ENCODE measurements at regions not wholly inside any gene's neighbourhood (a gene's known extent, or its start where the extent isn't known, plus 50 kb on each side); places are given as distances from the start of the nearest gene placed in this dataset.

DNA sequence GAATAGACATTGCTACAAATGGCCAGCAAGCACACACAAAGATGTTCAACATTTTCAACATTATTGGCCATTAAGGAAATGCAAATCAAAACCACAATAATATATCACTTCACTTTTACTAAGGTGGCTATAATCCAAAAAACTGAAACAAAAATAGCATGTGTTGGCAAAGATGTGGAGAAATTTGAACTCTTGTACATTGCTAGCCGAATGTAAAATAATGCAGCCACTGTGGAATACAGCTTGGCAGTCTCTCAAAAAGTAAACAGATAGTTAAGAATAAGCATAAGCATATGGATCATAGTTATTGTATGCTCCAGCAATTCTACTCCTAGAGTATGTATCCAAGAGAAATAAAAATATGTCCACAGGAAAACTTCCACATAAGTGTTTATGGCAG, 192.5 kb downstream of the EN1 start:
- Histone ChIP-seq H3K36me3 (ENCODE audit: control insufficient read depth, insufficient read depth, low read length) (no peaks in the 10 kb centered on the region), H3K9me3 (ENCODE audit: control insufficient read depth, insufficient read depth, low read length) (no peaks in the 10 kb centered on the region), H3K9ac (ENCODE audit: low read depth, low read length) (no peak overlapping the region), H3K4me3 (ENCODE audit: low read depth, low read length) (no peak overlapping the region), H3K4me1 (ENCODE audit: control insufficient read depth, insufficient read depth, low read length) (no peaks in the 10 kb centered on the region), H3K27me3 (ENCODE audit: control insufficient read depth, insufficient read depth, low read length) (no peaks in the 10 kb centered on the region)

DNA sequence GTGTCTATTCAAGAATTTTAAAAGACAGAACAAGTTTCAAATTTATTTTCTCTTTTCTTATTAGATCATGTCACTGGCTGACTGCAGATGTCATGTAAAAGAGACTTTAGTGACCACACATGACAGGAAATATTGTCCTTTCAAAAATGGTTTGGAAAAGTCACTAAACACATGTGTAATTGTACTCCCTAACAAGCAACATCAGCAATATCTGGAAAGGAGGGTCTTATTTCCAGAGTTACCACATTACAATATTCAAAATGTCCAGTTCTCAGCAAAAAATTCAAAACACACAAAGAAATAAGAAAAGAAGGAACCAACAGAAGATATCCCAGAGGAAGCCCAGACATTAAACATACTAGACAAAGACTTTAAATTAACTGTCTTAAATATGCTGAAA, 197.1 kb downstream of the EN1 start:
- H3K4me1 ChIP-seq (ENCODE audit: control insufficient read depth, insufficient read depth, low read length), result no peaks in the 10 kb centered on the region
- H3K27me3 ChIP-seq (ENCODE audit: control insufficient read depth, insufficient read depth, low read length), result no peaks in the 10 kb centered on the region
- no peaks in the 10 kb centered on the region for H3K36me3 ChIP-seq (ENCODE audit: control insufficient read depth, insufficient read depth, low read length)
- H3K4me3 ChIP-seq (ENCODE audit: low read depth, low read length), result no peak overlapping the region
- H3K9ac ChIP-seq (ENCODE audit: low read depth, low read length), result no peak overlapping the region
- no peaks in the 10 kb centered on the region for H3K9me3 ChIP-seq (ENCODE audit: control insufficient read depth, insufficient read depth, low read length)

DNA sequence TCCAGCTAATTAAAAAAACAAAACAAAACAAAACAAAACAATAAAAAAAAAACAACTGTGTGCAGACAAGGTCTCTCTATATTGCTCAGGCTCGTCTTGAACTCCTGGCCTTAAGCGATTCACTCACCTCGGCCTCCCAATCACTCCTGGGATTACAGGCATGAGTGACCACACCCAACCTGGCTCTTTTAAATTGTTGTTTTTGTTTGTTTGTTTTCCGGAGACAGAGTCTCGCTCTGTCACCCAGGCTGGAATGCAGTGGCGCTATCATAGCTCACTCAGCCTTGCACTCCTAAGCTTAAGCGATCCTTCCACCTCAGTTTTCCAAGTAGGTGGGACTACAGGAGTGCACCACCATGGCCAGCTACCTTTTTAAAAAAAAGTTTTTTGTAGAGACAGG, 201.6 kb downstream of the EN1 start:
- Histone ChIP-seq H3K27me3 (ENCODE audit: control insufficient read depth, insufficient read depth, low read length) (peaks cover 11% of the 10 kb centered on the region), H3K4me3 (ENCODE audit: low read depth, low read length) (no peak overlapping the region), H3K4me1 (ENCODE audit: control insufficient read depth, insufficient read depth, low read length) (peaks cover 16% of the 10 kb centered on the region), H3K36me3 (ENCODE audit: control insufficient read depth, insufficient read depth, low read length) (no peaks in the 10 kb centered on the region), H3K9me3 (ENCODE audit: control insufficient read depth, insufficient read depth, low read length) (no peaks in the 10 kb centered on the region), H3K9ac (ENCODE audit: low read depth, low read length) (no peak overlapping the region)

DNA sequence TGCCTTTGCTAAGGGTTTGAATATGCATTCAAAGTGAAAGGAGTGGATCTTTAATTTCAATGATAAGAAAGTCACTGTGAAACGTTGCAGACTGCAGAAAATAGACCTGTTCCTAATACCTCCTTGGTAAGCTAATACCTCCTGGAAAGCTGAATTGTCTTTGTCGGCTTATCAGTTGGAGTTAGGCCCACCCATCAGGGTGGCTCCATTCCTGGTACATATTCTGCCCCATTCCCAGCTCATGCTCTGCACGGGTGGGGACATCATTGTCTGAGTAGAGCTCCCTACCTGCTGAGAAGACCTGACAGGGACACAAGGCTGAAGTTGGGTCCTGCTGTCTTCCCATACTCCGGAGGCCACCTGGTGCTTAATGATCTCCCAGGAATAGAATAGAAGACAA, 203.3 kb downstream of the EN1 start:
- Histone ChIP-seq H3K36me3 (ENCODE audit: control insufficient read depth, insufficient read depth, low read length) (no peaks in the 10 kb centered on the region), H3K27me3 (ENCODE audit: control insufficient read depth, insufficient read depth, low read length) (peaks cover 11% of the 10 kb centered on the region), H3K4me1 (ENCODE audit: control insufficient read depth, insufficient read depth, low read length) (peaks cover 16% of the 10 kb centered on the region), H3K4me3 (ENCODE audit: low read depth, low read length) (no peak overlapping the region), H3K9ac (ENCODE audit: low read depth, low read length) (no peak overlapping the region), H3K9me3 (ENCODE audit: control insufficient read depth, insufficient read depth, low read length) (no peaks in the 10 kb centered on the region)

- no peaks in the 10 kb centered on the region for H3K36me3 ChIP-seq (ENCODE audit: control insufficient read depth, insufficient read depth, low read length)
Observed at GRCh38 chr2:118643294-118643693, 204.2 kb downstream of the EN1 start.

DNA sequence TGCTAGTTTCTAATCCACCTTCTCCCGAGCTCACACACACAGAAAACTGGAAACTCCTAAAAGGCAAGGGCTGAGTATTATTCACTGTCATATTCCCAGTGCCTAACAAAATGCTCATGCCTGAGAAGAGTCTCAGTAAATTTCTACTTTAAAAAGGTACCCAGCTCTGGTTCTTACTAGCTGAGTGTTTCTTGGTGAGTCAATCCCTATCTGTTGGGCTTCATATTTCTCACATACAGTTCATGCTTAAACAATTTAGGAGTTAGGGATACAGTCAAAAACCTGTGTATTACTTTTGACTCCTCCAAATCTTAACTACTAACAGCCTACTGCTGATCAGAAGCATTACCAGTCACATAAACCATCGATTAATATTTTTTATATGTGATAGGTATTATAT, 204.9 kb downstream of the EN1 start:
- no peaks in the 10 kb centered on the region for H3K9me3 ChIP-seq (ENCODE audit: control insufficient read depth, insufficient read depth, low read length)
- peaks cover 11% of the 10 kb centered on the region for H3K27me3 ChIP-seq (ENCODE audit: control insufficient read depth, insufficient read depth, low read length)
- H3K9ac ChIP-seq (ENCODE audit: low read depth, low read length), result no peak overlapping the region
- H3K4me3 ChIP-seq (ENCODE audit: low read depth, low read length), result no peak overlapping the region
- peaks cover 16% of the 10 kb centered on the region for H3K4me1 ChIP-seq (ENCODE audit: control insufficient read depth, insufficient read depth, low read length)
- H3K36me3 ChIP-seq (ENCODE audit: control insufficient read depth, insufficient read depth, low read length), result no peaks in the 10 kb centered on the region

More at GRCh38 chr2:118643294-118643693, 204.2 kb downstream of the EN1 start:
- Histone ChIP-seq H3K4me3 (ENCODE audit: low read depth, low read length) (no peak overlapping the region), H3K9ac (ENCODE audit: low read depth, low read length) (no peak overlapping the region), H3K9me3 (ENCODE audit: control insufficient read depth, insufficient read depth, low read length) (no peaks in the 10 kb centered on the region), H3K4me1 (ENCODE audit: control insufficient read depth, insufficient read depth, low read length) (peaks cover 16% of the 10 kb centered on the region), H3K27me3 (ENCODE audit: control insufficient read depth, insufficient read depth, low read length) (peaks cover 11% of the 10 kb centered on the region)

DNA sequence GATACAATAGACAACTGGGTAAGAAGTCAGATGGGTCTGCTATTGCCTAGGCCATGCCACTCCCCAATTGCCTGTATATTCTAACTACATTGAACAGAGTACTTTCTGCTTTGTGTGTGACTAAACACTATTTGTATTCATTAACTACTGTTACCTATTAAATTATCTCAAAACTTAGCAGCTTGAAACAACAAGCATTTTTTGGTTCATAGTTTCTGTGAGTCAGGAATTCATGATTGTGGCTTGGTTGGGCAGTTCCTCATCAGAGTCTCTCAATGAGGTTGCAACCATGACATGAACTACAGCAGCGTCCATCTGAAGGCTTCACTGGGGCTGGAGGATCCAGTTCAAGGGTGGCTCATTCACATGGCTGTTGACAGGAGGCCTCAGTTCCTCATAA, 205.7 kb downstream of the EN1 start:
- no peak overlapping the region for H3K9ac ChIP-seq (ENCODE audit: low read depth, low read length)
- H3K4me1 ChIP-seq (ENCODE audit: control insufficient read depth, insufficient read depth, low read length), result peaks cover 16% of the 10 kb centered on the region
- H3K27me3 ChIP-seq (ENCODE audit: control insufficient read depth, insufficient read depth, low read length), result peaks cover 11% of the 10 kb centered on the region
- H3K36me3 ChIP-seq (ENCODE audit: control insufficient read depth, insufficient read depth, low read length), result no peaks in the 10 kb centered on the region
- no peak overlapping the region for H3K4me3 ChIP-seq (ENCODE audit: low read depth, low read length)
- H3K9me3 ChIP-seq (ENCODE audit: control insufficient read depth, insufficient read depth, low read length), result no peaks in the 10 kb centered on the region

GRCh38 chr2:118639371-118639770, 208.1 kb downstream of the EN1 start:
- no peaks in the 10 kb centered on the region for H3K9me3 ChIP-seq (ENCODE audit: control insufficient read depth, insufficient read depth, low read length)
- no peak overlapping the region for H3K9ac ChIP-seq (ENCODE audit: low read depth, low read length)
- H3K4me3 ChIP-seq (ENCODE audit: low read depth, low read length), result no peak overlapping the region
- peaks cover 22% of the 10 kb centered on the region for H3K4me1 ChIP-seq (ENCODE audit: control insufficient read depth, insufficient read depth, low read length)
- peaks cover 11% of the 10 kb centered on the region for H3K27me3 ChIP-seq (ENCODE audit: control insufficient read depth, insufficient read depth, low read length)
- H3K36me3 ChIP-seq (ENCODE audit: control insufficient read depth, insufficient read depth, low read length), result no peaks in the 10 kb centered on the region

GRCh38 chr2:118638453-118638852, 209.0 kb downstream of the EN1 start:
- H3K9me3 ChIP-seq (ENCODE audit: control insufficient read depth, insufficient read depth, low read length), result no peaks in the 10 kb centered on the region
- H3K36me3 ChIP-seq (ENCODE audit: control insufficient read depth, insufficient read depth, low read length), result no peaks in the 10 kb centered on the region
- H3K4me1 ChIP-seq (ENCODE audit: control insufficient read depth, insufficient read depth, low read length), result peaks cover 14% of the 10 kb centered on the region
- H3K9ac ChIP-seq (ENCODE audit: low read depth, low read length), result no peak overlapping the region
- peaks cover 11% of the 10 kb centered on the region for H3K27me3 ChIP-seq (ENCODE audit: control insufficient read depth, insufficient read depth, low read length)
- no peak overlapping the region for H3K4me3 ChIP-seq (ENCODE audit: low read depth, low read length)

- H3K36me3 ChIP-seq (ENCODE audit: control insufficient read depth, insufficient read depth, low read length), result no peaks in the 10 kb centered on the region
- no peak overlapping the region for H3K9ac ChIP-seq (ENCODE audit: low read depth, low read length)
- H3K4me1 ChIP-seq (ENCODE audit: control insufficient read depth, insufficient read depth, low read length), result peaks cover 11% of the 10 kb centered on the region
- no peaks in the 10 kb centered on the region for H3K27me3 ChIP-seq (ENCODE audit: control insufficient read depth, insufficient read depth, low read length)
- no peak overlapping the region for H3K4me3 ChIP-seq (ENCODE audit: low read depth, low read length)
- H3K9me3 ChIP-seq (ENCODE audit: control insufficient read depth, insufficient read depth, low read length), result no peaks in the 10 kb centered on the region
Observed at GRCh38 chr2:118635891-118636290, 211.6 kb downstream of the EN1 start.

DNA sequence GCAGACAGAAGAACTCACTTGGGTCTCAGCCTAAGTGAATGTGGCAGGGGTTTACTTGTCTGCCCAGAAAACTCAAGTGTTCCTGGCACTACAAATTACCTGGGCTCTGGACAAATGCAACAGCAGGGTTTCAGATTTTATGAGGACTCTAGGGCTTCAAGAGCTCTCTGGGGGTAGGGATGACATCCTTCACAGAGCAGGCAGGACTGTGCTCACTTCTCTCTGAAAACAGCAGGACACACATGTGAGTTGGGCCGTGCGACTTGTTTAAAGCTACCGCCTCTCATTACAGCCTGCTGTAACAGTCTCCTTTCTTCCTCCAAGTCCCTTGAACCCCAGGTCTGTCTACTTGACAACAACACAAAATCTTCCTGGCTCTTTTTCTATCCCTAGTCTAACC, 212.6 kb downstream of the EN1 start:
- H3K36me3 ChIP-seq (ENCODE audit: control insufficient read depth, insufficient read depth, low read length), result no peaks in the 10 kb centered on the region
- no peak overlapping the region for H3K9ac ChIP-seq (ENCODE audit: low read depth, low read length)
- no peaks in the 10 kb centered on the region for H3K27me3 ChIP-seq (ENCODE audit: control insufficient read depth, insufficient read depth, low read length)
- no peaks in the 10 kb centered on the region for H3K9me3 ChIP-seq (ENCODE audit: control insufficient read depth, insufficient read depth, low read length)
- H3K4me3 ChIP-seq (ENCODE audit: low read depth, low read length), result no peak overlapping the region
- peaks cover 11% of the 10 kb centered on the region for H3K4me1 ChIP-seq (ENCODE audit: control insufficient read depth, insufficient read depth, low read length)

DNA sequence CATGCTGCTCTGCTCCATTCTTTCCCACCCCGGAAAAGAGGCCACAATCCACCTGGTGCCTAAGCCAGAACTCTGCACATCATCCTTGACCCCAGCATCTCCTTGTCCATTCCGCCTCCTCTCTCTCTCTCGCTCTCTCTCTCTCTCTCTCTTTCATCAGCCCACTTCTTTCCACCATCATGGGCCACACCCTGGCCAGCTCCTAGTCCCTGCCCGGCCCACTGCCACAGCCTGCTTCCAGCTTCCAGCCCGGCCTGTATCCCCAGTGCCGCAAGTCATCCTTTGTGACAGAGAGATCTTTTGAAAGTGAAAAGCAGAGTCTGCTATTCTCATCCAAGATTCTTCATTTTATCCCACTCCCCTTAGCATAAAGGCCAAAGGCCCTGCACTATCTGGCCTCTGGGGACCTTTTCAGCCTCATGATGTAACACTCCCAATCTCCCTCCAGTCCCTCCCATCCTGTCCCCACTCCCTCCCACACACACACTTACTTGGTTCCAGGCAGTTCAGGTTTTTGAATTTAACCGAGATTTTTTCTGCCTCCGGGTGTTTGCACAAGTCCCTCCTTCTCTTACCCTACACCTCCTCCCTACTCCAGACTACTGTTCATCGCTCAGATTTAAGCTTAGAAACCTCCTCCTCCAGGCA, 214.0 kb downstream of the EN1 start:
- Histone ChIP-seq H3K9me3 (ENCODE audit: control insufficient read depth, insufficient read depth, low read length) (no peaks in the 10 kb centered on the region), H3K27me3 (ENCODE audit: control insufficient read depth, insufficient read depth, low read length) (no peaks in the 10 kb centered on the region), H3K9ac (ENCODE audit: low read depth, low read length) (no peak overlapping the region), H3K4me3 (ENCODE audit: low read depth, low read length) (no peak overlapping the region), H3K4me1 (ENCODE audit: control insufficient read depth, insufficient read depth, low read length) (peaks cover 11% of the 10 kb centered on the region), H3K36me3 (ENCODE audit: control insufficient read depth, insufficient read depth, low read length) (no peaks in the 10 kb centered on the region)
